IPS DF 6.9 (cell line): ENCODE measurements at regions not wholly inside any gene's neighbourhood (a gene's known extent, or its start where the extent isn't known, plus 50 kb on each side); places are given as distances from the start of the nearest gene placed in this dataset.
"Not testable (repeated sequence)": the region's sequence is repeated elsewhere in the genome, so short reads cannot be mapped to it uniquely, and the experiment has no call there.

Source experiments
- DNase-seq: peaks from one replicate; pipeline ENCODE4 v3.0.0-alpha.2; 2013; ENCODE audit warnings: low read depth, low spot score
- H3K27ac ChIP-seq: one replicate; pipeline ENCODE4 v1.5.1; 2013; ENCODE audit warnings: low read length, control low read depth
- H3K27me3 ChIP-seq: 2 replicates; pipeline ENCODE4 v1.6.1; 2013; ENCODE audit warnings: mild to moderate bottlenecking, low read length; ENCODE audit not compliant: control insufficient read depth, insufficient read depth
- H3K36me3 ChIP-seq: 2 replicates; pipeline ENCODE4 v1.6.1; 2013; ENCODE audit warnings: low read length; ENCODE audit not compliant: control insufficient read depth, insufficient read depth
- H3K4me1 ChIP-seq: 2 replicates; pipeline ENCODE4 v1.6.1; 2013; ENCODE audit warnings: low read length; ENCODE audit not compliant: control insufficient read depth, insufficient read depth
- H3K4me3 ChIP-seq: 2 replicates; pipeline ENCODE4 v1.5.1; 2013; ENCODE audit warnings: mild to moderate bottlenecking, low read length
- H3K9me3 ChIP-seq: 2 replicates; pipeline ENCODE4 v1.6.1; 2013; ENCODE audit warnings: low read length, inconsistent platforms; ENCODE audit not compliant: control insufficient read depth, insufficient read depth
- WGBS: extraction: QIAGEN DNeasy Blood & Tissue Kit; methylation state at CpG from one replicate; pipeline ENCODE4 v1.1.7; 2013; ENCODE audit warnings: mixed read lengths, missing lambda C conversion rate; ENCODE audit not compliant: insufficient read length, insufficient coverage; 5-methylcytosine and 5-hydroxymethylcytosine counted together

DNA sequence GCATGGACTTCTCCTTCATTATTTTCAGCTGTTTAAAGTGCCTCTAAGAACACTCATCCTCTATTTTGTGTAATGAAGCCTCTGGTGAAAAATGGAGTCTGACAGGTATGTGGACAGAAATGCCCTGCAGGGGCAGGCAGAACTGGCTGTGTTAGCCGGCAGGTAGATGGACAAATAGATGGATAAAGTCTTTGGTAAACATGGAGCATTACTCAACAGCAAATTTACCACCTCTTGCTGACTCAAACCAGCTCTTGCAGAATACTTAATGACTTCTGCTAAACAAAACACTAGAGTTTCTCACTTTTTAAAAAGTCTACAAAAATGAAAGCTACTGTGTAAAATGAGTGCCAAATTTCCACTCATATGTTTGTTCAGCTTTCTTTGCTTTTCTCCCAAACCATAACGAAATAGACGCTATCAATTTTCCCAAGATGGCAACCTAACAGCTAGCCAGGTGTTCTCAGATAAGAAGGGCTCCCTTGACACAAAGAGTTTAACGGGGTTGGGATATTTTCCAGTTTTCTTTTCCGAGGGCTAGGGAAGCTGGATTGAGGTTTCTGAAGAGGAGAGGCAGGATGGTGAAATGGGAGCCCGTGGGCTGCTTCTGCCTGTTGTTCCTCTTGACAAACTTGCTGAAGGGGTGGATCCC is 71.9 kb upstream of the HABP2 start:
- WGBS: no CpG with 5 or more reads among the region's 6 CpGs

DNA sequence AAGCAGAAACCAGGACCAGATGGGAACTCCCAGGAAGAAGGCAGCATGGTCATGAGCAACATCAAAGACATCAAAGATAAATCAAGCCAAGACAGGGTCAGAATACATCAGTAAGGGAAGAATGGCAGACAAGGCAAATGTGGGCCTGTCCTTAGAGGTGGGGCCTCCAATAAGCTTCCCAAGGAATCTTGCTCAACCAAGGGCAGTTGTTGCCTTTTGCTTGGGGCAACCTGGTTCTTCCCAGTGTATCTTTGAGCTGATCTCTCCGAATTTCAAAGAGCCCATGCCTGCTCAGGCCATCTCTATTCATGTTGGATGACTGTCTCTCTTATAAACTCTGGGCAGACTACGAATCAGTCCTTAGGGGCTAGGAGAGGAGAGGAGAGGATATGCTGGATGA is 68.4 kb upstream of the HABP2 start:
- H3K9me3 ChIP-seq: no peaks in the 10 kb centered on the region; the same call in 1 of the 2 replicates
- WGBS: no CpG with 5 or more reads among the region's 2 CpGs
- no peak overlapping the region for H3K27ac ChIP-seq
- no peaks in the 10 kb centered on the region for H3K4me1 ChIP-seq
- H3K36me3 ChIP-seq: no peaks in the 10 kb centered on the region
- no peak for DNase-seq
- H3K4me3 ChIP-seq: no peak overlapping the region; the same call in 1 of the 2 replicates
- no peaks in the 10 kb centered on the region for H3K27me3 ChIP-seq

More for the DNA sequence above, 71.9 kb upstream of the HABP2 start:
- Histone ChIP-seq H3K27ac (no peak overlapping the region), H3K4me3 (no peak overlapping the region), H3K9me3 (peaks cover 1% of the 10 kb centered on the region; the same call in 1 of the 2 replicates), H3K4me1 (no peaks in the 10 kb centered on the region), H3K27me3 (no peaks in the 10 kb centered on the region), H3K36me3 (no peaks in the 10 kb centered on the region)
- DNase-seq: no peak

DNA sequence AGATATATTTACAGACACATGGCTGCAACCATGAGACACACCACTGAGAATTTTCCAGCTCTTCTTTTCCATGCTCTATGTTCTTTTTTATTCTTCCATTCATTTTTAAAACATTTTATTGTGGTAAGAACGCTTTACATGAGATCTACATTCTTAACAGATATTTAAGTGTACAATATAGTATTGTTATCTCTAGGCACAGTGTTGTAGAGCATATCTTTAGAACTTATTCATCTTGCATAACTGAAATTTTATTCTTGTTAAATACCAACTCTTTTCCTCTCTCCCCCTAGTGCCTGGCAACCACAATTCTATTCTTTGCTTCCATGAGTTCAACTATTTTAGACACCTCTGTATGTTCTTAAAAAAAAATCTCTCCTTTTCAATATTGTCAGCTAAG is 67.1 kb upstream of the HABP2 start:
- no peaks in the 10 kb centered on the region for H3K36me3 ChIP-seq
- DNase-seq: no peak
- H3K27ac ChIP-seq: no peak overlapping the region
- H3K9me3 ChIP-seq: no peaks in the 10 kb centered on the region; the same call in 1 of the 2 replicates
- no peak overlapping the region for H3K4me3 ChIP-seq
- no peaks in the 10 kb centered on the region for H3K4me1 ChIP-seq
- WGBS: no CpG with 5 or more reads among the region's 1 CpG
- no peaks in the 10 kb centered on the region for H3K27me3 ChIP-seq

DNA sequence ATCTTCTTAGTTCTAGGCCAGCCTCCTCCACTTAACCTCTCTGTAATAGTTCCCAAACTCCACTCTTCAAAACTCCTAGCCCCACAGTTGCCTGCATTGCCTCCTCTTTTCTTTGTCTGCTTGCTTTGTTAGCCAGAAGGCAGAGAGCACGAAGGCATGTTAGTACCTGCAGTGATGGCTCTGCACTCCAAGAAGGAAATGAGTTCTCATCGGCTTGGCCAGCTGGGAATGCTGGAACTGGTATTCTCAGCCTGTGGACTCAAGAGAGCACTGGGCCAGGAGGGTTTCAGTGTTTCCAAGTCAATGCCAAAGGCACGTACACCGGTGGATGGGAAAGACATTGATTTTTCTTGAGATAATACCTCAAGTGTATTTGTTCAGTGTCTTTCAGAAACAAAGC is 66.3 kb upstream of the HABP2 start:
- Histone ChIP-seq H3K4me1 (no peaks in the 10 kb centered on the region), H3K36me3 (no peaks in the 10 kb centered on the region), H3K27me3 (no peaks in the 10 kb centered on the region), H3K9me3 (no peaks in the 10 kb centered on the region; the same call in 1 of the 2 replicates), H3K4me3 (no peak overlapping the region), H3K27ac (no peak overlapping the region)
- WGBS: no CpG with 5 or more reads among the region's 4 CpGs
- no peak for DNase-seq

DNA sequence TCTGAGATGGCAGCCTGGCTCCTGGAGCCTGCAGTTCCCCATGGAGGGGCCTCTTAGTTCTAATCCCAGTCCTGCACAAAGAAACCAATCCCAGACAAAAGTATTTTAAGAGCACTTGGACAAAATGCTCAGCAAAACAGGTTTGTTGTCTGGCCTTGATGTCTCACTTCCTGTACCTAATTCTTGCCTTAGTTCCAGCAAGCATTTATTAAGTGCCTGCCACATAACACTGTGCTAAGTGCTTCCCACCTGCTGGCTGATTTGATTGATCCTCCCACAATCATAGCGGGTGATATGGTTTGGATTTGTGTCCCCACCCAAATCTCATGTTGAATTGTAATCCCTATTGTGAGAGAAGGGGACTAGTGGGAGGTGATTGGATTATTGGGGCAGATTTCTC is 65.7 kb upstream of the HABP2 start:
- Histone ChIP-seq H3K27ac (no peak overlapping the region), H3K36me3 (no peaks in the 10 kb centered on the region), H3K9me3 (no peaks in the 10 kb centered on the region; the same call in 1 of the 2 replicates), H3K4me1 (no peaks in the 10 kb centered on the region), H3K27me3 (no peaks in the 10 kb centered on the region), H3K4me3 (no peak overlapping the region)
- no CpG with 5 or more reads among the region's 1 CpG for WGBS
- no peak for DNase-seq

DNA sequence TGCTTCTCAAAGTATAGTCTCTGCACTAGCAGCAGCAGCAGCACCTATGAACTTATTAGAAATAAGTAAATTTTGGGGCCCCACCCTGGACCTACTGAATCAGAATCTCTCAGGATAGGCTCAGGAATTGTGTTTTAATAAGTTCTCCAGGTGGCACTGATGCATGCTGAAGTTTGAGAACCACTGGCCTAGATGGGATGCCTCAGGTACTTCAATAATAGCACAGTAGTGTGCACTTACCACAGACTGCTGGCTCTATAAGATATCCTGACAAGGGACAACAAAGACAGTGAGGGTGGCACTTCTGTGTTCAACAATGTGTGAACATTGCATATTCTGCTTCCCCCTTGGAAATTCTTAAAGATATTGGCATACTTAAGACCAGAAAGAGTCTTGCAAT is 64.7 kb upstream of the HABP2 start:
- H3K4me1 ChIP-seq: no peaks in the 10 kb centered on the region
- H3K36me3 ChIP-seq: no peaks in the 10 kb centered on the region
- no peak for DNase-seq
- no peaks in the 10 kb centered on the region for H3K9me3 ChIP-seq
- no peaks in the 10 kb centered on the region for H3K27me3 ChIP-seq
- H3K4me3 ChIP-seq: no peak overlapping the region
- no peak overlapping the region for H3K27ac ChIP-seq

DNA sequence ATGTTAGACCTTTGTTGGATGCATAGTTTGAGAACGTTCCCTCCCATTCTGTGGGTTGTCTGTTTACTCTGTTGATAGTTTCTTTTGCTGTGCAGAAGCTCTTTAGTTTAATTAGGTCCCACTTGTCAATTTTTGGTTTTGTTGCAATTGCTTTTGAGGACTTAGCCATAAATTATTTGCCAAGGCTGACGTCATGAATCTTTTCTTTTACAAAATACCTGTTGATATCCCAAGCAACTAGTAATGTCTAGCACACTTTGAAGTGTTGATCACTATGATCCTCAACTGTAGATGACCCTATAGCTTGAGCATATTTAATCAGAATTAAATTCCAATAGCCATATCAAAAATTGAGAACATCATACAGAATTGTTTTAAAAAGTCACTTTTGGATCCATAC is 63.3 kb upstream of the HABP2 start:
- DNase-seq, H3K27me3 ChIP-seq, H3K4me3 ChIP-seq, H3K27ac ChIP-seq, H3K9me3 ChIP-seq, H3K36me3 ChIP-seq, H3K4me1 ChIP-seq: not testable (repeated sequence)
- no CpG with 5 or more reads among the region's 2 CpGs for WGBS

DNA sequence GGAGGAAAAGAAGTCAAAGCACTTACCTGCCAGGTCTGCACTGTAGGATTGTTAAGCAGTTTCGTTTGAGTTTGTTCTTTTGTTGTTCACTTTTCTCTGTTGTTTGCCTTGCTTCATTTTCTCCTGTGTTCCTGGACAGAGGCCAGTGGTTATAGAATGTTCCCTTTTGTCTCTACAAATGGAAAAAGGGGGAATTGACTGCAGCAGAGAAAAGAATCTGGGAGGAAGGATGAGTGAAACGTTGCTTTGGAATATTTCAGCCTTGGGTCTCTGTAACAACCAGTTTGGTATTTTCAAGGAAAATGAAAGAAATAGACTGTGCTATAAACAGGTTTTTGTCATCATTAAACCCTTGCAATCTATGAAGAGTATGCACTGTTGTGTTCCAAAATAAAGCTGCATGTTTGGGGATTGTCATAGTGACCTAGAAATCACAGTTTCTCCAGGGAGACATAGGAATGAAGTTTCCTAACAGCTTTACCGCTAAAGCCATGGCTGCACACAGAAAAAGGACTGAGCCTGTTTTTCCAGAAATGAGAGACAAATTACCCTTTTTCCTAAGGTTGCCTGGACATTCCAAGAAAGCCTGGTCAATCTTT is 60.8 kb upstream of the HABP2 start:
- no peak for DNase-seq
- H3K27ac ChIP-seq: no peak overlapping the region
- H3K4me3 ChIP-seq: no peak overlapping the region
- no peaks in the 10 kb centered on the region for H3K27me3 ChIP-seq
- no peaks in the 10 kb centered on the region for H3K36me3 ChIP-seq
- H3K4me1 ChIP-seq: no peaks in the 10 kb centered on the region
- no peaks in the 10 kb centered on the region for H3K9me3 ChIP-seq
- no CpG with 5 or more reads among the region's 3 CpGs for WGBS

DNA sequence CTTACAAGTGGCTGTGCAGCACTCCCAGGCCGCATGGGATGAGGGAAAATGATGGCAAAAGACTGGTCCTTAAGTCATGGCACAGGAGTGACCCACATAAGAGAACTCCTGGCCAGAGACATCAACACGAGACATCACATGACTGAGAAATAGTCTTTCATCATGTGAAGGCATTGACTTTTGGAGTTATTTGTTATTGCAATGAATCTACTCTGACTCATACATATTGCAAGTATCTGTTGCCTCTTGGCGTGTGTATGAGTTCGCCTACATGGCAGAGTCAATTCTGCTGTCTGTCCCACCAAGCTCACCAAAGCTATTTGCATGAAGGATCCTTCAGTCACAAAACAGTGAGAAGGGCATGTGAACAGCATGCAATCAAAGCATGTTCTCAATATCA is 59.7 kb upstream of the HABP2 start:
- H3K4me3 ChIP-seq: no peak overlapping the region
- H3K4me1 ChIP-seq: no peaks in the 10 kb centered on the region
- H3K36me3 ChIP-seq: no peaks in the 10 kb centered on the region
- WGBS: no CpG with 5 or more reads among the region's 4 CpGs
- no peaks in the 10 kb centered on the region for H3K9me3 ChIP-seq
- H3K27ac ChIP-seq: no peak overlapping the region
- no peak for DNase-seq
- H3K27me3 ChIP-seq: no peaks in the 10 kb centered on the region

DNA sequence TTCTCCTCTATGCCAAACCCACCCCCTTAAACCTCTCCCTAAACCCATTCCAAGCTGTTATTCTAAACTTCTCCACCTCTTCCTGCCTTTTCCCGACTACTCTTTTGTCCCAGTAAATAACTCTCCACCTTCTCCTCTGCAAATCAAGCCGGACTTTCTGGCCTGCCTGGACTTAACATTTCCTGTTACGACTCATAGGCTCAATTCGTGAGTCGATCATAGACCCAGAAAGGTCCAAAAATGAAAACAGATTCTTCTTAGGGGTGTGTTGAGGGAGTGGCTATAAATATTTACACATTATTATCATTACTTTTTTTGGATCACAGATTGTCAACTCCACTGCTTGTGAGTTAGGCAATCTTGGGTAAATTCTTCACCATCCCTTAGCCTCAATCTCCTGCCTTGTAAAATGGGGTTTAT is 59.0 kb upstream of the HABP2 start:
- WGBS: no CpG with 5 or more reads among the region's 5 CpGs
- no peak for DNase-seq
- Histone ChIP-seq H3K36me3 (no peaks in the 10 kb centered on the region), H3K27ac (no peak overlapping the region), H3K4me3 (no peak overlapping the region), H3K4me1 (no peaks in the 10 kb centered on the region), H3K9me3 (no peaks in the 10 kb centered on the region), H3K27me3 (no peaks in the 10 kb centered on the region)

DNA sequence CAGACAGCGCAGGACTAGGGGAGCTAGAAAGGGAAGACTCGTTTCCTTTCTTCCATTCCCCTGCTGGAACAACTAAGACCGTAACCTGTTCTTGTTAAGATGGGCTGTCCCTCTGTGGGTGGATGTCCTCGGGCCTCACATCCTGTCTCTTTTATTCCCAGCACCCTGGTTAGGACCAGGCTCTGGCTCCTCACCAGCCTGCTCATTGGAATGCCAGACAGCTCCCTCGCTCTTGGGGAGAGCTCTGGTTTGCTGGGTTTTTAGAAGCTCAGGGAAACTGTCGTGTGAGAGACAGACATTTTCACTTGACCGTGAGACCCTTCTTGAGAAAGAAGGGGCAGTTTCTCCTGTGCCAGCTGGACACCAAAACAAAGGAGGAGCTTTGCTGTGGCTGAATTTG is 58.1 kb upstream of the HABP2 start:
- no peak overlapping the region for H3K4me3 ChIP-seq
- H3K9me3 ChIP-seq: no peaks in the 10 kb centered on the region
- H3K27me3 ChIP-seq: no peaks in the 10 kb centered on the region
- no peaks in the 10 kb centered on the region for H3K4me1 ChIP-seq
- no CpG with 5 or more reads among the region's 7 CpGs for WGBS
- no peak for DNase-seq
- H3K36me3 ChIP-seq: no peaks in the 10 kb centered on the region
- no peak overlapping the region for H3K27ac ChIP-seq
